Breast epithelium (tissue), 4 donors: ENCODE measurements at regions not wholly inside any gene's neighbourhood (a gene's known extent, or its start where the extent isn't known, plus 50 kb on each side); places are given as distances from the start of the nearest gene placed in this dataset.

Experiments used
- DNase-seq, 2 donors: peaks; one replicate each; pipeline ENCODE4 v3.0.0-alpha.2; 2019; ENCODE audit warnings: low spot score in 2 of 2
- H3K27ac ChIP-seq, 2 donors: fragments of 200-600 bp; sonication (generic) in 1 of 2; one replicate each; pipeline ENCODE4 v1.5.1; 2016 to 2019; ENCODE audit warnings: mild to moderate bottlenecking in 1 of 2
- H3K27me3 ChIP-seq, 2 donors: fragments of 200-600 bp; sonication (generic) in 1 of 2; one replicate each; pipeline versions ENCODE4 v1.5.1 to v1.6.0; 2017 to 2019; ENCODE audit warnings: control low read depth in 1 of 2, mild to moderate bottlenecking in 1 of 2
- H3K36me3 ChIP-seq: fragments of 200-600 bp; one replicate; pipeline ENCODE4 v1.5.1; 2019
- H3K4me1 ChIP-seq, 2 donors: fragments of 200-600 bp; sonication (generic); one replicate each; pipeline ENCODE4 v1.5.1; 2016 to 2019; ENCODE audit warnings: control low read depth in 1 of 2
- H3K4me3 ChIP-seq, 3 donors: fragments of 200-600 bp; sonication (generic); 1 replicate in 2 of 3; 2 replicates in 1 of 3; pipeline ENCODE4 v1.5.1; 2016 to 2019; ENCODE audit warnings: mild to moderate bottlenecking in 3 of 3, moderate library complexity in 2 of 3
- H3K9me3 ChIP-seq, 2 donors: fragments of 200-600 bp; sonication (generic) in 1 of 2; one replicate each; pipeline ENCODE4 v1.5.1; 2016 to 2019; ENCODE audit warnings: control low read depth in 1 of 2
- CTCF ChIP-seq, 3 donors: fragments of 450-650 bp; IDR thresholded peaks; one replicate each; pipeline ENCODE4 v1.5.1; 2016 to 2017; ENCODE audit warnings: antibody characterized with exemption in 3 of 3, mild to moderate bottlenecking in 3 of 3, moderate library complexity in 3 of 3
- POLR2A ChIP-seq: fragments of 450-650 bp; IDR thresholded peaks from one replicate; pipeline ENCODE4 v1.6.1; 2016; ENCODE audit warnings: antibody characterized with exemption, mild to moderate bottlenecking, moderate library complexity
- POLR2AphosphoS5 ChIP-seq, 3 donors: sonication (generic); formaldehyde crosslinking; IDR thresholded peaks; one replicate each; pipeline ENCODE4 v1.6.1; 2017; ENCODE audit warnings: antibody characterized with exemption in 3 of 3
- intact Hi-C: fragments of 100-400 bp; cut with DNase I; formaldehyde crosslinking; loops from one replicate; pipeline ENCODE4 v1.15.1; 2023; ENCODE audit warnings: low total_unique reads

DNA sequence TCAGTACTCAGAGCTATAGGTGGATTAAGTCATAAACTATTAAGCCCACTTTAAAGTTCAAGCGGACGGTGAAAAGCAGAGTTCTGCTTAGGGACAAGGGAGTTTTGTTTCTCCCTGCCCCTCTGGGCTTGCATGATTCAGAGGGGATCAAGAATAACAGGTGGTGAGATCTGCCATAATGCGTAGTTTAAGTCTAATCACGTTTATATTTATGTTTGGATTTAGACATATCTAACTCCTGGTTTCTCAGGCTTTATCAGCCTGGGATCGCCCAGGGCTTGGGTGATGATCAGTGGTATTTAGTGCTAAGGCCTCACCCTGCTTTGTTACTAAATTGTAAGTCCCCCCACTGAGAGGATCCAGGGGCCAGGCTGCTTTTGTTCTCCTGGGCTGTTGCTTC, 335.4 kb upstream of the NRP1 start:
- intact Hi-C loops, result no loop called here
- TF ChIP-seq POLR2AphosphoS5 (IDR thresholded peaks at IDR 0.05), result no peak
- no peak for TF ChIP-seq POLR2A
- no peak for TF ChIP-seq CTCF (IDR thresholded peaks at IDR 0.05)
- H3K4me1 ChIP-seq, result no peaks in the 10 kb centered on the region

DNA sequence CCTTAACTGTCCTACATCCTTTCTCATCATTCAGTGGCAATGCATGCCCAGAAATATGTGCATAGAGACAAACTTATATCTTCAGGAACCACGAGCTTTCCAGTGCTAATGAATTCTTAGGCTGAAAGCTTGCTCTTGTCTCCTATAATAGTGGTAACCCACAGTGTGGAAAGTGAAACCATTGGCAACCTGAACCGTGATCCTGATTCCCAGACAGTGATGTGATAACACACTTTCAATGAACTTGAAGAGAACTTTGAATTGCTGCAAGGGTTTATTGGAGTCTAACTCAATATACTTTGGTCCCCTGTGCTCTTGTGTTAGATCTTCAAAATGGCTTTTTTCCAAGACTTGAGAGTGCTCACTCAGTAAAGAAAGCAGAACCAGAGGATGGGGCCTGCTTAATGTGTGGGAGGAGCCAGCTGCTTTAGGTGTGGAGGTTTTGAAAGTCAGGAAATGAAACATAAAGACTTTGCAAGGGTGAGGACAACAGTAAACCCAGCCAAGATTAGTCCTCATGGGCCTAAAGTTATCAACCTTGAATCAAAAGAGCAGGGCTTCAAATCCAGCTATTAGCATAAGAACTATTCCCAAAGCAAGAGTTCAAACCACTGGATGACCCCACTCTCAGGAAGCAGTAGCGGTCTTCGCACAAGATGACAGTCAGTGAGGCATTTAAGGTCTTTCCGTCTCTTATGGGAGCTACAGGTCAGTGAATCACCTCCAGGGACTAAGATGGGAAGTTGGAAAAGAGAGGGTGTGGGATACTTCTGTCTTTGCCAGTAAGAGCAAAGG, 332.4 kb upstream of the NRP1 start:
- H3K4me1 ChIP-seq, result no peaks in the 10 kb centered on the region
- no peaks in the 10 kb centered on the region for H3K9me3 ChIP-seq
- intact Hi-C loops, result no loop called here
- no peak for TF ChIP-seq CTCF (IDR thresholded peaks at IDR 0.05)
- TF ChIP-seq POLR2A, result no peak
- TF ChIP-seq POLR2AphosphoS5 (IDR thresholded peaks at IDR 0.05), result no peak
- no peak overlapping the region for H3K27ac ChIP-seq
- no peaks in the 10 kb centered on the region for H3K27me3 ChIP-seq
- H3K4me3 ChIP-seq, result no peak overlapping the region
- H3K36me3 ChIP-seq, result no peaks in the 10 kb centered on the region
- no peak for DNase-seq

More for the DNA sequence above, 335.4 kb upstream of the NRP1 start:
- H3K4me3 ChIP-seq, result no peak overlapping the region
- H3K27ac ChIP-seq, result no peak overlapping the region
- no peaks in the 10 kb centered on the region for H3K27me3 ChIP-seq
- DNase-seq, result no peak
- H3K36me3 ChIP-seq, result no peaks in the 10 kb centered on the region
- H3K9me3 ChIP-seq, result no peaks in the 10 kb centered on the region

GRCh38 chr10:33665501-33665900, 331.0 kb upstream of the NRP1 start:
- H3K27me3 ChIP-seq, result no peaks in the 10 kb centered on the region
- H3K4me1 ChIP-seq, result no peaks in the 10 kb centered on the region
- H3K9me3 ChIP-seq, result no peaks in the 10 kb centered on the region
- no peak for TF ChIP-seq POLR2A
- no peak for TF ChIP-seq POLR2AphosphoS5 (IDR thresholded peaks at IDR 0.05)
- no peak for TF ChIP-seq CTCF (IDR thresholded peaks at IDR 0.05)
- H3K4me3 ChIP-seq, result no peak overlapping the region
- intact Hi-C loops, result no loop called here
- H3K36me3 ChIP-seq, result no peaks in the 10 kb centered on the region
- no peak for DNase-seq
- H3K27ac ChIP-seq, result no peak overlapping the region

DNA sequence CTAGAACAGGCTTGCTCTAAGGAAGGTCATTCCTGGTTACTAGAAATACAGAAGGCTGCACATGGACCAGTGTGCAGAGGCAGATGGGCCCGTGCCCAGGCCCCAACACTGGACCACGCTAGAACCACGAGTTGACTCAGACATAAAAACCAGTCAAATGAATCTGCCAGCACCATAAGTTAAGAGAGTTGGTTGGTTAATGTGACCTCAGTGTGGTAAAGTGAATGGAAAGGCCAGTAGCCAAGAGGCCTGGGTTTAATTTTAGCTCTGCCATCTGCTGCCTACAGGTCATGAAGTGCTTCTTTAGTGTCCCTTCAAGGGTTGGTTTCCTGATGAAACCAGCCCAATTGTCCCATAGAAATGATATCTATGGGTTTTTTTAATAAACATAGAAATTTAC, 329.6 kb upstream of the NRP1 start:
- DNase-seq, result no peak
- H3K27me3 ChIP-seq, result no peaks in the 10 kb centered on the region
- H3K36me3 ChIP-seq, result no peaks in the 10 kb centered on the region
- H3K27ac ChIP-seq, result no peak overlapping the region
- intact Hi-C loops, result no loop called here
- no peaks in the 10 kb centered on the region for H3K9me3 ChIP-seq
- H3K4me1 ChIP-seq, result no peaks in the 10 kb centered on the region
- TF ChIP-seq POLR2AphosphoS5 (IDR thresholded peaks at IDR 0.05) (no peak), CTCF (IDR thresholded peaks at IDR 0.05) (no peak), POLR2A (no peak)
- H3K4me3 ChIP-seq, result no peak overlapping the region

DNA sequence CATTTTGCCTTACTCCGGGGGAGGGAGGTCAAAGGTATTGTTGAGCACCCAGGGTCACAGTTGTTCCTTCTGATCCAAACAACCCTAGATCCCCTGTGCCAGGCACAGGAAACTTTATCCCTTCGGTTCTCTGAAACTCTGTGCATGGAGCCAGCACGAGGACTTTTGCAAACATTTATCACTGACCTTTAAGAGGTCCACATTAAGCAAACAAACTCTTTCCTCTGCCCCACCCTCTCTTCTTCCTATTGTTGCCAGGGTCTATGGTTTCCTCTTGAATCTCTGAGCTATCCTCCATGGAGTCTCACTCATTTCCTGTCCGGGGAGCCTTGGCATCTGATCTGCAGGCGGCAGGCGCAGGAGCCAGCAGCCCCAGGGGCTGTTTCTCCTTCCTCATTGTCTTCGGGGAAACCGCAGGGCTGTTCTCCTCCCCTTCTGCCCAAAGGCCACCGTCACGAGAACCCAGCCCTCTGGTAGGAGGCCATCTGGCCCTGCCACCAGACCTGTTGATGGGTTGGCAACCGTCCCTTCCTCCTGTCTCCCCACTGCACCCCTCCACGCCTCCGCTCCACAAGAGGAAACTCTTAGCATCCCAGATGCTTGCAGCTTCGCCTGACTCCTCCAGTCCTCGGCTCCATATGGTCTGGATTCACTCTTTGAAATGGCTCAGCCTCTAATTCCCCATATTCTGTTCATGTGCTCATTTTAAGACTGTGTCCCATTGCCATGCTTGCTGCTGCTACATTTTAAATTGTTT, 327.3 kb upstream of the NRP1 start:
- H3K4me3 ChIP-seq, result peak overlapping the region in 1 of 3 donors; percentile 39

More for the DNA sequence above, 327.3 kb upstream of the NRP1 start:
- DNase-seq, result peak; percentile 55 to 71
- Histone ChIP-seq H3K4me1 (no peaks in the 10 kb centered on the region), H3K9me3 (no peaks in the 10 kb centered on the region), H3K27ac (peak overlapping the region; percentile 26 to 61), H3K36me3 (no peaks in the 10 kb centered on the region), H3K27me3 (no peaks in the 10 kb centered on the region)
- TF ChIP-seq POLR2AphosphoS5 (IDR thresholded peaks at IDR 0.05) (peak in 2 of 3 donors; percentile 31 to 52), CTCF (IDR thresholded peaks at IDR 0.05) (no peak), POLR2A (no peak)
- intact Hi-C loops, result no loop called here
